GM21825 (cell line): ENCODE measurements at regions not wholly inside any gene's neighbourhood (a gene's known extent, or its start where the extent isn't known, plus 50 kb on each side); places are given as distances from the start of the nearest gene placed in this dataset.

Source experiments
- ATAC-seq: cut with Tn5 transposase; IDR thresholded peaks from one replicate; pipeline ENCODE4 v1.9.1; 2021; ENCODE audit warnings: mild to moderate bottlenecking, moderate library complexity; ENCODE audit not compliant: unreplicated experiment

- no peak for ATAC-seq
These were observed 66.6 kb upstream of the SPATA31E1 start for GRCh38 chr9:87816036-87816435.

GRCh38 chr9:87818308-87818707 is 64.4 kb upstream of the SPATA31E1 start:
- no peak for ATAC-seq

GRCh38 chr9:87824216-87824875 is 58.3 kb upstream of the SPATA31E1 start:
- ATAC-seq: no peak

GRCh38 chr9:87824886-87825285 is 57.8 kb upstream of the SPATA31E1 start:
- no peak for ATAC-seq

GRCh38 chr9:87826331-87826730 is 56.3 kb upstream of the SPATA31E1 start:
- ATAC-seq: no peak

GRCh38 chr9:87827341-87827740 is 55.3 kb upstream of the SPATA31E1 start:
- ATAC-seq: no peak

DNA sequence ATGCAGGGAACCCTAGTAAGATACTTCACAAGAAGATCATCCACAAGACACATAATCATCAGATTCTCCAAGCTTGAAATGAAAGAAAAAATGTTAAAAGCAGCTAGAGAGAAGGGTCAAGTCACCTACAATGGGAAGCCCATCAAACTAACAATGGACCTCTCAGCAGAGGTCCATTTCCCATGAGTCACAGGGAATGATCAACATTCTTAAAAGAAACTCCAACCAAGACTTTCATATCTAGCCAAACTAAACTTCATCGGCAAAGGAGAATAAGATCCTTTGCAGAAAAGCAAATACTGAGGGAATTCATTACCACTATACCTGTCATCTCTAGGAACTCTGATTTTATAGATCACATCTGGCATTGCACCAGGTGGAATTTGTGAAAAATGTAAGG is 52.9 kb upstream of the SPATA31E1 start:
- ATAC-seq: no peak

DNA sequence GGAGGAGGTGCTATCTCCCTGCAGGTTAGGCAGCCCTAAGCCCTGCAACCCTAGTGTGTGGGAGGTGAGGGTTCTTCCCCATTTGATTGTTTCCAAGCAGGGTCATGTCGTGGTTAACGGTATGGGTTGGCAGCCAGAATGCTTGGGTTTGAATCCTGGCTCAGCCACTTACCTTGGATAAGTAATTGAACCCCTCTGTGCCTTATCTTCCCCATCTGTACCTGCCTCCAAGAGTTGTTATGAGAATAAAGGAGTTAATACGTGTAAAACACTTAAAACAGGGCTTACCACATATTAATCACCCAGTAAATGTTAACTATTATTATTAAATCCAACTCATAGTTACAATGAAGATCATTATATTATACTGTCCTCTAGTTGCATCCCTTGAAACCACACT is 52.2 kb upstream of the SPATA31E1 start:
- no peak for ATAC-seq

DNA sequence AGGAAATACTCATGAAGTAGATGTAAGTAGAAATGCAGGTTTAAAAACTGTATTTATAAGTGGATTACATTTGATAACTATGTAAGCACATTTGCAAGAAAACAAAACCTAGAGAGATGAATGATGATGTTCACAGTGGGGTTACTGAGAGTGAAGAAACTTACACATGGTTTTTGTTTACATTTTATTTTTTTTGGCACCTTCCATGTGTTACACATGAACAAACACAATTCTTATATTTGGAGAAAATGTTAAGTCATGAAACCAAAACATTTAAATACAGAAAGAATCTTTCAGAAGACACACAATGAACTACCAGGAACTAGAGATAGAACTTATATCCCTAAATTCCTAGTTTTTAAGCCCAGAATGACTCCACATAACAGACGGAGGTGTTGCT is 51.5 kb upstream of the SPATA31E1 start:
- ATAC-seq: no peak
